ENCODE measurements at regions not wholly inside any gene's neighbourhood (a gene's known extent, or its start where the extent isn't known, plus 50 kb on each side); places are given as distances from the start of the nearest gene placed in this dataset.

GRCh38 chr1:79652426-79652825, 645.9 kb upstream of the ADGRL4 start:
- DNase-seq (ENCODE audit: low read depth, low spot score) = no peak

DNA sequence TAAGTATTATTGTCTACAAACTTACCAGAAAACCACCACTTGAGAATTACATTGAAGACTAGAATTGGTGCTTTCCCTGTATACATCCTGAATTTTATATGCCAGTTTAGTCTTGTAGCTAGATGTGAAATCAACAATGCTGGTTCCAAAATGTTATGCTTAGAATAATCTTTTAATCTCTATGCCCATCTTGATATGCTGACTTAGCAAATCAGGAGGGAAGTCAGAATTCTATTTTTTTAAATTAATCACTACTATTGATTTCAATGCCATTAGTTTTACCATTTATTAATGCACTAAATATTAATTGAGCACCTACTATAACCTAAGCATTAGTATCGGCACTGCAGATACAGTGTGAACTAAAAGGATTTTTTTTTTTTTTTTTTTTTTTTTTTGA, 641.6 kb upstream of the ADGRL4 start:
- DNase-seq (ENCODE audit: low read depth, low spot score) = no peak

GRCh38 chr1:79646880-79647279, 640.4 kb upstream of the ADGRL4 start:
- DNase-seq (ENCODE audit: low read depth, low spot score) = no peak

- no peak for DNase-seq (ENCODE audit: low read depth, low spot score)
These were observed 631.9 kb upstream of the ADGRL4 start for GRCh38 chr1:79638382-79638781.

GRCh38 chr1:79633456-79633855, 626.9 kb upstream of the ADGRL4 start:
- DNase-seq (ENCODE audit: low read depth, low spot score) = no peak

- DNase-seq (ENCODE audit: low read depth, low spot score) = no peak
These were observed 622.9 kb upstream of the ADGRL4 start for GRCh38 chr1:79629414-79629813.

GRCh38 chr1:79617777-79618176, 611.2 kb upstream of the ADGRL4 start:
- no peak for DNase-seq (ENCODE audit: low read depth, low spot score)

DNA sequence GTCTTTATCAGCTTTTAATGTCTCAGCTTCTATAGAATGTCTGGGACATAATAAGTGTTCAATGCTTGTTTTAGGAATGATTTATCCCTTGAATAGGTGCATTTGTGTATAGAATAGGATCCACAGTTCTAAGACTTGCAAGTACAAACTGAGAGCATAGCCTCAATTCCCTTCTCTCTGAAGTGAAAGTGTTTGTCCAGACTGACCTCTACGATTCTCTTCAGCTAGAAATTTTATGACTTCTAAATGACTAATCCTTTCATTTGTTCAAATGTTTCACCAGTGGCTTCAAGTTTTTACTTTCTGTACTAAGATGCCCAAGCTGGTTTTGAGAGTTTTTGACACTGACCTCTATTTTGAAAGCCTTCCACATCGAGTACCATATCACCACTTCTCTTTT, 608.2 kb upstream of the ADGRL4 start:
- no peak for DNase-seq (ENCODE audit: low read depth, low spot score)

GRCh38 chr1:79614106-79614505, 607.6 kb upstream of the ADGRL4 start:
- no peak for DNase-seq (ENCODE audit: low read depth, low spot score)

DNA sequence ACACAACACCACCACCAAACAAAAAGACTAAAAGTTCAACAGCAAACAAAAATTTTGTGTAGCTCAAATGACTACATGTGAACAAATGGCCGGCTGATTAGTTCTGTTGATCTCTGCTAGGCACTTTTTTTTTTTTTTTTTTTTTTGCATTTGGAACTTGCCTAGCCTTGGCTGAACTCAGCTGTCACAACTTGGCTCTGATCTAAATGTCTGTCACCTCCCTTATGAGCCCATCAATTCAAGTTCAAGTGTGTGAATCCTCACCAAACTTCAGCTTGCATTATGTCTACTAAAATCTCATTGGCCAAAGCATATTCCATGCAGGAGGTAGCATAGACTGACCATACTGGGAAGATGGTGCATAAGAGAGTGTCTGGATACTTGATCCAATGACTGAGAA, 606.5 kb upstream of the ADGRL4 start:
- no peak for DNase-seq (ENCODE audit: low read depth, low spot score)

DNA sequence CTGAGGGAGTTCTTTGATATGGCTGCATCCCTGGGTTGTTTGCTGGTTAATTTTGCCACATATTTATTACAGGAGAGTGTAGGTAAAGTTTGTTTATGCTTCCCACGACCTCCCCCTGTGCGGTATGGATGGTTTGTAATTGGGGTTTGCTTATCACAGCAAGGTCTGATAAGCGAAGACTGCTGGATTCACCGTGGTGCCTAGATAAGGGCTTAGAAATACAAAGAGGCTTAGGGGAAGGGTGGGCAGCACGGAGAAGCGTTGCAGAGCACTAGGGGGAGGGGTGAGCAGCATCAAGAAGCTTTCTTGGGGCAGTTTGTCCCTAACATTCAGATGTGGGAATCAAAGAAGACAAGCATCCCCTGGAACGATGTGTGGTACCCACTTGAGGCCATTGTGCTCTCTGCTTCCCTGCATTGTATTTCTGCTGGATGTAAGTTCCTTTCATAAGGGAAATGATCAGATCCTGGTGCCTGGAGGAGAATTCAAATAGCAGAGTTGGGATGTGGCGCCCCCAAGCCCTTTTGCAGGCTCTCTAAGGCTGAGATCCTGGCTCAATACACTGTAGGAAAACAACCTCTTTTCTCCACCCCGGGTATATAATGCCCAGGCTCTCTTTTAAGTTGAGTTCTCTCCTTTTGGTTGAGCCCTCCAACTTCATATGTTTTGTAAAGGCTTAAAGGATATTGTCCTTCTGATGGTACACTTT, 598.1 kb upstream of the ADGRL4 start:
- DNase-seq (ENCODE audit: low read depth, low spot score) = no peak

- DNase-seq (ENCODE audit: low read depth, low spot score) = no peak
These were observed 597.3 kb upstream of the ADGRL4 start for GRCh38 chr1:79603843-79604242.

- DNase-seq (ENCODE audit: low read depth, low spot score) = no peak
These were observed 592.7 kb upstream of the ADGRL4 start for GRCh38 chr1:79599257-79599656.

- DNase-seq (ENCODE audit: low read depth, low spot score) = no peak
These were observed 589.4 kb upstream of the ADGRL4 start for GRCh38 chr1:79595931-79596330.

GRCh38 chr1:79594121-79594698, 587.7 kb upstream of the ADGRL4 start:
- no peak for DNase-seq (ENCODE audit: low read depth, low spot score)

DNA sequence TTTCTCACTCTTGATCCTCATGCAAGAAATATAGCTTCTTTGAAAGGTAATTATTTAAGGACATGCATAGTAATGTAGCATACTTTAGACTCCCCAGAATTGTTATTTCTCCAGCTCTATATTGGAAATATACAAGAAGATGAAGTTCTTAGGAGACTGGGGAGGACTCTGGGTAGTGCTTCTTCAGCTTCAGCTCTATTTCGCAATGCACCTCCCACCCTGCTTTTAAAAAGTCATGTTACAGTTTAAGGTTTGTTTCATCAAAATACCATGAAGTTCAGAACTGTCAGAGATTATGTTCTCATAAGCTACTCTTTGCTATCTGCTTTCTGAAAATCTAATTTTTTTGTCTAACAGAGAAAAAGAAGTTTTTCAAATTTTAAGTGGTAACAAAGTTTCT, 586.2 kb upstream of the ADGRL4 start:
- no peak for DNase-seq (ENCODE audit: low read depth, low spot score)

DNA sequence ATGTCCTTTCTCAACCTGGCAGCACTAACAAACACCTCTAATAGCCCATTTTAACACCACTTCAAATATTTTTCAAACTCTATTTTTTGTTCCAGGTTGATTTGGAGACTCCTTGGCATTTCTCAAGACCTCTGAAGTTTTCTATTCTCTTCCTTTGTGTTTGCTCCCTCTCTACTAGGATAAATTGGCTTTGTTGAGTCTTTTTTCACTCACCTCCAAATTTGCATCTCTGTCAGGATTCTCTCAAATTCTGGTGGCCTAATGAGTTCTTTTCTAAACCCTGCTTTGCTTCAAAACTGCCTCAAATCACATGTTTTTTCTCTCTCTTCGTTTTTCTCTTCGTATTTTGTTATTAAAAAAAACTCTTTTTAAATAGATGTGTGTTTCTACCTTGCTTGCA, 582.2 kb upstream of the ADGRL4 start:
- no peak for DNase-seq (ENCODE audit: low read depth, low spot score)

DNA sequence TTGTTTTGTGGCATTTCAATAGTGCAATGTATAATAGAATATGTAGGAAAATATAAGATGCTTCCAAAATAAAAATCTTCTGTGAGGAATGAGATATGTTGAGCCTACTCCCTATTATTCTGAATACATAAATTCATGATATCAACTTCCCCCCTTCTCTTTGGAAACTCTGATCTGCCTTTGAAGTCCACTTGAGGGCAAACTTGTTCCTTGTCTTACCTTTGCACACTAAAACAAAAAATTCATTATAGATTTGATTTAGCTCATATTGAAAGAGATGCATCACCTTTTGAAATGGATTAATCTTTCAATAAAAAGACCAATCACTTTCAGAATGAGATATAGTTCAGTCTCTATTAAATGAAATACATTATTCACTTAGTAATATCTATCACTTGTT, 580.7 kb upstream of the ADGRL4 start:
- no peak for DNase-seq (ENCODE audit: low read depth, low spot score)

GRCh38 chr1:79585801-79586200, 579.3 kb upstream of the ADGRL4 start:
- no peak for DNase-seq (ENCODE audit: low read depth, low spot score)

GRCh38 chr1:79575424-79575823, 568.9 kb upstream of the ADGRL4 start:
- no peak for DNase-seq (ENCODE audit: low read depth, low spot score)

- DNase-seq (ENCODE audit: low read depth, low spot score) = no peak
These were observed 561.9 kb upstream of the ADGRL4 start for GRCh38 chr1:79568411-79568810.

- DNase-seq (ENCODE audit: low read depth, low spot score) = no peak
These were observed 555.0 kb upstream of the ADGRL4 start for GRCh38 chr1:79561521-79561978.

DNA sequence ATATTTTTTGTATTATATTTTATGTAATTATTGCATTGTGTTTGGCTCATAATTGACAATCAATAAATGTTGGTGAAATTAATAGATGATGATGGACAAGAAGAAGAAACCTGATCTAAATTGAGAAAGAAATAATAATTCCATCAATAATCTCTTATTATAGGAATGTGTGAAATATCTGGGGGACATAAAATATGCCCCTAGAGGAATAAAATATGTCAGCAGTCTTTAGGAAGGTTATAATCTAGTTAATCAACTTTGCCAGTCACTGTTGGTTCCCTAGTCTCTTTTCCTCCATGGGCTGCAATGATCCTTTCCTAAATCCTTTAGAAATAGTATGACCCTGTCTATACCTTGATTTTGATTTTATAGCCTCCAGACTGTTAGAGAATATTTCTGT, 549.7 kb upstream of the ADGRL4 start:
- DNase-seq (ENCODE audit: low read depth, low spot score) = no peak

- no peak for DNase-seq (ENCODE audit: low read depth, low spot score)
These were observed 548.2 kb upstream of the ADGRL4 start for GRCh38 chr1:79554688-79555087.

Data from brain pericyte (primary cell).